Panc1 (cell line): ENCODE measurements at regions not wholly inside any gene's neighbourhood (a gene's known extent, or its start where the extent isn't known, plus 50 kb on each side); places are given as distances from the start of the nearest gene placed in this dataset.

ENCODE experiments used
- CTCF ChIP-seq: fragments of 450-650 bp; IDR thresholded peaks from 2 replicates; pipeline ENCODE4 v1.5.1; 2017; ENCODE audit warnings: mild to moderate bottlenecking
- POLR2AphosphoS5 ChIP-seq: IDR thresholded peaks from 2 replicates; pipeline ENCODE4 v1.6.1; 2012; ENCODE audit warnings: mild to moderate bottlenecking, low read depth, low read length, moderate library complexity
- REST ChIP-seq, 2 experiments: IDR thresholded peaks; 2 replicates each; pipeline ENCODE4 v1.6.1; 2011 to 2012; ENCODE audit warnings: low read depth in 2 of 2, control low read depth in 1 of 2, low read length in 1 of 2, mild to moderate bottlenecking in 1 of 2, moderate library complexity in 1 of 2; ENCODE audit not compliant: insufficient read depth in 1 of 2
- SIN3A ChIP-seq: IDR thresholded peaks from 2 replicates; pipeline ENCODE4 v1.6.1; 2012; ENCODE audit warnings: low read depth, mild to moderate bottlenecking, low read length, moderate library complexity, borderline replicate concordance; ENCODE audit not compliant: insufficient read depth

- TF ChIP-seq REST (IDR thresholded peaks at IDR 0.05; ENCODE audit: insufficient read depth in 1 of 2, low read depth in 2 of 2, low read length in 1 of 2) (no peak), CTCF (no peak), POLR2AphosphoS5 (no peak), SIN3A (no peak)
Observed at GRCh38 chr6:87847135-87847829, 145.2 kb upstream of the AKIRIN2 start.
